H1 (cell line): ENCODE measurements at regions not wholly inside any gene's neighbourhood (a gene's known extent, or its start where the extent isn't known, plus 50 kb on each side); places are given as distances from the start of the nearest gene placed in this dataset.

Experiments
- ATF2 ChIP-seq: IDR thresholded peaks from 2 replicates; pipeline ENCODE4 v1.6.1; 2012; ENCODE audit warnings: low read length, inconsistent platforms
- BCL11A ChIP-seq, 2 experiments: IDR thresholded peaks; one replicate each; pipeline ENCODE4 v1.6.1; 2011; ENCODE audit warnings: low read depth in 2 of 2, low read length in 2 of 2, mild to moderate bottlenecking in 2 of 2

- no peak for TF ChIP-seq ATF2
- no peak for TF ChIP-seq BCL11A (IDR thresholded peaks at IDR 0.05; ENCODE audit: low read depth in 2 of 2, low read length in 2 of 2)
Observed at GRCh38 chr5:129173771-129174170, 79.2 kb downstream of the ISOC1 start (continued).
